H9 (cell line): ENCODE measurements at regions not wholly inside any gene's neighbourhood (a gene's known extent, or its start where the extent isn't known, plus 50 kb on each side); places are given as distances from the start of the nearest gene placed in this dataset.

ENCODE experiments used
- DNase-seq: peaks from one replicate; pipeline ENCODE4 v3.0.0-alpha.2; 2017
- H2AFZ ChIP-seq: one replicate; pipeline ENCODE4 v1.6.1; 2013; ENCODE audit warnings: mild to moderate bottlenecking, low read length, control low read depth, moderate library complexity
- H2AK5ac ChIP-seq: 2 replicates; pipeline ENCODE4 v1.6.1; 2013; ENCODE audit warnings: low read length, control low read depth, mixed read lengths; ENCODE audit not compliant: insufficient read length
- H2BK120ac ChIP-seq: one replicate; pipeline ENCODE4 v1.6.1; 2013; ENCODE audit warnings: low read depth, mild to moderate bottlenecking, low read length, control low read depth, inconsistent platforms; ENCODE audit not compliant: poor library complexity, severe bottlenecking
- H2BK12ac ChIP-seq: 2 replicates; pipeline ENCODE4 v1.6.1; 2013; ENCODE audit warnings: low read length, control low read depth, mixed read lengths, low read depth; ENCODE audit not compliant: insufficient read length
- H2BK15ac ChIP-seq: 2 replicates; pipeline ENCODE4 v1.6.1; 2013; ENCODE audit warnings: low read depth, low read length, control low read depth
- H2BK20ac ChIP-seq: one replicate; pipeline ENCODE4 v1.6.1; 2013; ENCODE audit warnings: low read depth, mild to moderate bottlenecking, low read length, control low read depth, inconsistent platforms; ENCODE audit not compliant: poor library complexity, severe bottlenecking
- H2BK5ac ChIP-seq: 2 replicates; pipeline ENCODE4 v1.6.1; 2013; ENCODE audit warnings: low read length, control low read depth, mixed read lengths; ENCODE audit not compliant: insufficient read length
- H3K14ac ChIP-seq: 2 replicates; pipeline ENCODE4 v1.6.1; 2013; ENCODE audit warnings: low read length, control low read depth; ENCODE audit not compliant: insufficient read depth
- H3K18ac ChIP-seq: 2 replicates; pipeline ENCODE4 v1.6.1; 2013; ENCODE audit warnings: low read depth, mild to moderate bottlenecking, mixed read lengths, low read length, control low read depth; ENCODE audit not compliant: insufficient read length
- H3K23ac ChIP-seq: 2 replicates; pipeline ENCODE4 v1.6.1; 2013; ENCODE audit warnings: low read length, control low read depth, mixed read lengths, low read depth; ENCODE audit not compliant: insufficient read length
- H3K23me2 ChIP-seq: 2 replicates; pipeline ENCODE4 v1.6.1; 2013; ENCODE audit warnings: low read depth, mild to moderate bottlenecking, mixed read lengths, low read length, control low read depth; ENCODE audit not compliant: insufficient read length, poor library complexity, severe bottlenecking
- H3K27ac ChIP-seq: 2 replicates; pipeline ENCODE4 v1.5.1; 2013; ENCODE audit warnings: low read length, control low read depth, mixed read lengths, low read depth; ENCODE audit not compliant: insufficient read length
- H3K27me3 ChIP-seq: 2 replicates; pipeline ENCODE4 v1.6.1; 2013; ENCODE audit warnings: low read length, control low read depth, inconsistent platforms; ENCODE audit not compliant: insufficient read depth
- H3K4ac ChIP-seq: 2 replicates; pipeline ENCODE4 v1.6.1; 2013; ENCODE audit warnings: low read depth, mild to moderate bottlenecking, control low read depth, inconsistent platforms, low read length, moderate library complexity
- H3K4me1 ChIP-seq: 2 replicates; pipeline ENCODE4 v1.6.1; 2013; ENCODE audit warnings: low read length, control low read depth, inconsistent platforms; ENCODE audit not compliant: insufficient read depth
- H3K4me2 ChIP-seq: 2 replicates; pipeline ENCODE4 v1.6.1; 2013; ENCODE audit warnings: low read length, control low read depth, mixed read lengths; ENCODE audit not compliant: insufficient read length, insufficient read depth
- H3K56ac ChIP-seq: 2 replicates; pipeline ENCODE4 v1.6.1; 2013; ENCODE audit warnings: low read depth, mild to moderate bottlenecking, mixed read lengths, low read length, control low read depth; ENCODE audit not compliant: insufficient read length
- H3K79me1 ChIP-seq: 2 replicates; pipeline ENCODE4 v1.6.1; 2013; ENCODE audit warnings: low read depth, mild to moderate bottlenecking, moderate library complexity, low read length, control low read depth, inconsistent platforms; ENCODE audit not compliant: insufficient read depth, poor library complexity, severe bottlenecking
- H3K79me2 ChIP-seq: 2 replicates; pipeline ENCODE4 v1.6.1; 2013; ENCODE audit warnings: low read length, control low read depth, inconsistent platforms; ENCODE audit not compliant: insufficient read depth
- H3K9ac ChIP-seq: 2 replicates; pipeline ENCODE4 v1.6.1; 2013; ENCODE audit warnings: low read length, control low read depth, mixed read lengths; ENCODE audit not compliant: insufficient read length; ENCODE audit errors: extremely low read depth
- H3K9me3 ChIP-seq: one replicate; pipeline ENCODE4 v1.6.1; 2013; ENCODE audit warnings: low read depth, low read length, inconsistent platforms; ENCODE audit not compliant: control insufficient read depth
- H3T11ph ChIP-seq: one replicate; pipeline ENCODE4 v1.6.1; 2013; ENCODE audit warnings: mild to moderate bottlenecking, low read length, control low read depth, inconsistent platforms
- H4K20me1 ChIP-seq: one replicate; pipeline ENCODE4 v1.6.1; 2013; ENCODE audit not compliant: control insufficient read depth, insufficient read length, insufficient read depth
- H4K5ac ChIP-seq: 2 replicates; pipeline ENCODE4 v1.6.1; 2013; ENCODE audit warnings: low read depth, mild to moderate bottlenecking, mixed read lengths, low read length, control low read depth; ENCODE audit not compliant: insufficient read length
- H4K8ac ChIP-seq: replicated peaks from 2 replicates; pipeline ENCODE4 v1.6.1; 2013; ENCODE audit warnings: low read length, control low read depth, mixed read lengths, low read depth; ENCODE audit not compliant: insufficient read length
- H4K91ac ChIP-seq: 2 replicates; pipeline ENCODE4 v1.6.1; 2013; ENCODE audit warnings: low read depth, mild to moderate bottlenecking, moderate library complexity, mixed read lengths, low read length, control low read depth; ENCODE audit not compliant: insufficient read length
- H3K27ac Mint-ChIP-seq, 3 experiments: 2 replicates in 2 of 3; 3 replicates in 1 of 3; pipeline ENCODE4 v1.8.0; 2020 to 2021; ENCODE audit warnings: mixed read lengths in 3 of 3, mild to moderate bottlenecking in 1 of 3, moderate library complexity in 1 of 3
- H3K27me3 Mint-ChIP-seq: 2 replicates; pipeline ENCODE4 v1.8.0; 2021; ENCODE audit warnings: low read depth, mild to moderate bottlenecking, moderate library complexity, mixed read lengths
- H3K36me3 Mint-ChIP-seq, 3 experiments: 2 replicates in 2 of 3; 3 replicates in 1 of 3; pipeline ENCODE4 v1.8.0; 2020 to 2021; ENCODE audit warnings: low read depth in 3 of 3, mixed read lengths in 3 of 3; ENCODE audit not compliant: insufficient read depth in 1 of 3
- H3K4me1 Mint-ChIP-seq, 2 experiments: 2 replicates each; pipeline ENCODE4 v1.8.0; 2020; ENCODE audit warnings: mixed read lengths in 2 of 2
- H3K4me3 Mint-ChIP-seq, 2 experiments: 2 replicates in 1 of 2; 3 replicates in 1 of 2; pipeline ENCODE4 v1.8.0; 2020 to 2021; ENCODE audit warnings: mild to moderate bottlenecking in 2 of 2, mixed read lengths in 2 of 2, moderate library complexity in 1 of 2
- H3K9me3 Mint-ChIP-seq, 2 experiments: 2 replicates in 1 of 2; 3 replicates in 1 of 2; pipeline ENCODE4 v1.8.0; 2020; ENCODE audit warnings: mild to moderate bottlenecking in 2 of 2, mixed read lengths in 2 of 2, moderate library complexity in 1 of 2
- WGBS: extraction: QIAGEN DNeasy Blood & Tissue Kit; methylation state at CpG from one replicate; pipeline ENCODE4 v1.1.7; 2013; ENCODE audit warnings: missing lambda C conversion rate, low lambda C conversion rate, mixed read lengths; ENCODE audit not compliant: insufficient read length; ENCODE audit errors: extremely low coverage; 5-methylcytosine and 5-hydroxymethylcytosine counted together
- TF ChIP-seq, protein P1 (sequence below): fragments of 200-600 bp; sonication (generic); conservative IDR thresholded peaks from 3 replicates; pipeline ENCODE4 v1.8.0; 2021; ENCODE audit warnings: antibody characterized with exemption, mild to moderate bottlenecking

DNA sequence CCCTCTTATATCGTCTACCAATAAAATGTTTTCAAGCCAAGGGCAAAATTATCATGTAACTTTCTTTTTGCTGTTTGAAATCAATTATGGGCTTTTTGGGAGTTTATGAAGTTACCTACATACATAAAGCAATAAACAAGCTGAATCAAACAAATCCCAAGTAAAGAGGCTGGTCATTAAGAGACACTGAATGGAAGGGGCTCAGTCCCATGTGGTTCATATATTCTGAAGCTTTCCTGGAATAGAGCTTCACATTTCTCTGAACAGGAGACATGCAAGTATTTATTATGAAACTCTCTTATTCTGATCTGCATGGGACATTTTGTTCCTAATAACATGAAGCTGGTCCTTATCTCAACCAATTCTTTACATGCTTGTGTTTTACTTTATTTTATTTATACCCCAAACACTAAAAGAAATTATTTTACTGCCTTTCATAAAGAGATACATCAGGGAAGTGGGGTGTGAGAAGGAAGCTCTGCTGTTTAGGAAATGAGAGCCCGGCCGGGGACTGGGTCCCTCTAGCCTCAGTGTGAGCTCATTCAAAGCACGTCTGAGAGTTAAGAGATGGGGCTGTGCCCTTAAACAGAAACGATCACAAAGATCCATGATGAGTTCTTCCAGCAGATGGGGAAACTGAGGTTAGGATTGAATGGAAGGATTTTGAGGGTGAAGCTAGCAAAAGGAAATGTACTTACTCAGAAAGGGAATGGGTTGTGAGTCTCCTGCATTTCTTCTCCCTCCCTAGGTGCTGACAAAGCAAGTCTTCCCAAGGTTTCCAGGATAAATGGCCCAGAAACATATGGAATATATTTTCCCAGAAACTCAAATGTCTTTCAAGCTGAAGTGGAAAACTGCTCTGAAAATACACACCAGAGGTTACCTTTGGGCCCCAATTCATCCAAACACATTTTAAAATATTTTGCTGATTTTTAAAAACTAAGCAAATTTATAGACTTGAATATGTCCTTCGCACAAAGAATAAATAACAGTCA is 93.1 kb upstream of the LNX1 start:
- no peak for DNase-seq
- Histone ChIP-seq H3K18ac (no peak overlapping the region), H3K23me2 (no peaks in the 10 kb centered on the region), H4K20me1 (no peaks in the 10 kb centered on the region), H3K79me2 (no peaks in the 10 kb centered on the region), H3K27me3 (no peaks in the 10 kb centered on the region), H2BK20ac (no peak overlapping the region), H4K8ac (no peak overlapping the region), H2AK5ac (no peak overlapping the region), H3K23ac (no peak overlapping the region), H2BK12ac (no peak overlapping the region), H4K5ac (no peak overlapping the region), H3K79me1 (no peaks in the 10 kb centered on the region), H2BK120ac (no peak overlapping the region), H3K27ac (no peak overlapping the region), H2BK5ac (no peak overlapping the region), H3T11ph (no peak overlapping the region), H3K9ac (no peak overlapping the region), H4K91ac (no peak overlapping the region), H2AFZ (no peak overlapping the region), H3K4me1 (no peaks in the 10 kb centered on the region), H3K56ac (no peak overlapping the region), H3K4me2 (no peak overlapping the region), H3K4ac (no peak overlapping the region), H2BK15ac (no peak overlapping the region), H3K9me3 (no peaks in the 10 kb centered on the region), H3K14ac (no peak overlapping the region)
- no CpG with 5 or more reads among the region's 6 CpGs for WGBS
- Mint-ChIP-seq H3K4me3 (no peak overlapping the region), H3K4me1 (no peaks in the 10 kb centered on the region), H3K27ac (no peak overlapping the region), H3K27me3 (peaks cover 24% of the 10 kb centered on the region), H3K9me3 (no peaks in the 10 kb centered on the region), H3K36me3 (no peaks in the 10 kb centered on the region)
- TF ChIP-seq, protein P1, sequence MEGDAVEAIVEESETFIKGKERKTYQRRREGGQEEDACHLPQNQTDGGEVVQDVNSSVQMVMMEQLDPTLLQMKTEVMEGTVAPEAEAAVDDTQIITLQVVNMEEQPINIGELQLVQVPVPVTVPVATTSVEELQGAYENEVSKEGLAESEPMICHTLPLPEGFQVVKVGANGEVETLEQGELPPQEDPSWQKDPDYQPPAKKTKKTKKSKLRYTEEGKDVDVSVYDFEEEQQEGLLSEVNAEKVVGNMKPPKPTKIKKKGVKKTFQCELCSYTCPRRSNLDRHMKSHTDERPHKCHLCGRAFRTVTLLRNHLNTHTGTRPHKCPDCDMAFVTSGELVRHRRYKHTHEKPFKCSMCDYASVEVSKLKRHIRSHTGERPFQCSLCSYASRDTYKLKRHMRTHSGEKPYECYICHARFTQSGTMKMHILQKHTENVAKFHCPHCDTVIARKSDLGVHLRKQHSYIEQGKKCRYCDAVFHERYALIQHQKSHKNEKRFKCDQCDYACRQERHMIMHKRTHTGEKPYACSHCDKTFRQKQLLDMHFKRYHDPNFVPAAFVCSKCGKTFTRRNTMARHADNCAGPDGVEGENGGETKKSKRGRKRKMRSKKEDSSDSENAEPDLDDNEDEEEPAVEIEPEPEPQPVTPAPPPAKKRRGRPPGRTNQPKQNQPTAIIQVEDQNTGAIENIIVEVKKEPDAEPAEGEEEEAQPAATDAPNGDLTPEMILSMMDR, result no peak
